Liver (tissue), 8 donors: ENCODE measurements at regions not wholly inside any gene's neighbourhood (a gene's known extent, or its start where the extent isn't known, plus 50 kb on each side); places are given as distances from the start of the nearest gene placed in this dataset.

ENCODE experiments used
- DNase-seq: peaks from one replicate; pipeline ENCODE4 v3.0.0-alpha.2; 2017; ENCODE audit warnings: low spot score
- H3K27ac ChIP-seq, 2 donors: one replicate each; pipeline ENCODE4 v1.7.0; 2013; ENCODE audit warnings: inconsistent platforms in 2 of 2, low read length in 2 of 2, control low read depth in 1 of 2, low read depth in 1 of 2, mild to moderate bottlenecking in 1 of 2
- H3K27me3 ChIP-seq, 4 donors: one replicate each; pipeline versions ENCODE4 v1.6.1 to v1.7.0; 2013; ENCODE audit warnings: low read length in 3 of 4, inconsistent platforms in 1 of 4, mild to moderate bottlenecking in 1 of 4, moderate library complexity in 1 of 4; ENCODE audit not compliant: control insufficient read depth in 4 of 4, insufficient read depth in 4 of 4
- H3K36me3 ChIP-seq, 4 donors: one replicate each; pipeline versions ENCODE4 v1.6.1 to v1.7.0; 2013; ENCODE audit warnings: low read length in 3 of 4, mild to moderate bottlenecking in 3 of 4, low read depth in 1 of 4, moderate library complexity in 1 of 4; ENCODE audit not compliant: control insufficient read depth in 4 of 4, insufficient read depth in 3 of 4
- H3K4me1 ChIP-seq, 4 donors: one replicate each; pipeline versions ENCODE4 v1.6.1 to v1.7.0; 2013; ENCODE audit warnings: low read length in 3 of 4, mild to moderate bottlenecking in 3 of 4, moderate library complexity in 1 of 4; ENCODE audit not compliant: control insufficient read depth in 4 of 4, insufficient read depth in 4 of 4
- H3K4me3 ChIP-seq, 3 donors: one replicate each; pipeline versions ENCODE4 v1.6.1 to v1.7.0; 2013; ENCODE audit warnings: low read length in 3 of 3, control low read depth in 1 of 3, low read depth in 1 of 3, mild to moderate bottlenecking in 1 of 3
- H3K9ac ChIP-seq, 2 donors: one replicate each; pipeline ENCODE4 v1.7.0; 2013; ENCODE audit warnings: low read length in 2 of 2, mild to moderate bottlenecking in 2 of 2, moderate library complexity in 2 of 2, control low read depth in 1 of 2, low read depth in 1 of 2
- H3K9me3 ChIP-seq, 4 donors: one replicate each; pipeline versions ENCODE4 v1.6.1 to v1.7.0; 2013; ENCODE audit warnings: low read length in 3 of 4; ENCODE audit not compliant: control insufficient read depth in 4 of 4
- EGR1 ChIP-seq, 2 donors: IDR thresholded peaks; 2 replicates each; pipeline ENCODE4 v1.6.1; 2016 to 2018; ENCODE audit warnings: antibody characterized with exemption in 2 of 2, low read depth in 2 of 2
- FOXA1 ChIP-seq: IDR thresholded peaks from 2 replicates; pipeline ENCODE4 v1.6.1; 2016; ENCODE audit warnings: antibody characterized with exemption
- FOXA2 ChIP-seq: IDR thresholded peaks from 2 replicates; pipeline ENCODE4 v1.6.1; 2016; ENCODE audit warnings: antibody characterized with exemption
- GABPA ChIP-seq, 2 donors: IDR thresholded peaks in 1 of 2; conservative IDR thresholded peaks in 1 of 2; 2 replicates each; pipeline ENCODE4 v1.6.1; 2016; ENCODE audit warnings: antibody characterized with exemption in 2 of 2, mild to moderate bottlenecking in 1 of 2, moderate library complexity in 1 of 2
- HNF4A ChIP-seq, 2 donors: conservative IDR thresholded peaks; 2 replicates each; pipeline ENCODE4 v1.6.1; 2016; ENCODE audit warnings: antibody characterized with exemption in 2 of 2, mild to moderate bottlenecking in 2 of 2
- HNF4G ChIP-seq: IDR thresholded peaks from 2 replicates; pipeline ENCODE4 v1.6.1; 2016; ENCODE audit warnings: antibody characterized with exemption
- JUND ChIP-seq, 2 donors: IDR thresholded peaks; 2 replicates each; pipeline ENCODE4 v1.6.1; 2016; ENCODE audit warnings: antibody characterized with exemption in 2 of 2
- NR2F2 ChIP-seq: IDR thresholded peaks from 2 replicates; pipeline ENCODE4 v1.6.1; 2016; ENCODE audit warnings: antibody characterized with exemption
- RAD21 ChIP-seq, 2 donors: IDR thresholded peaks; 2 replicates each; pipeline ENCODE4 v1.6.1; 2016; ENCODE audit warnings: antibody characterized with exemption in 2 of 2, mild to moderate bottlenecking in 2 of 2
- RXRA ChIP-seq, 2 donors: IDR thresholded peaks; 2 replicates each; pipeline ENCODE4 v1.6.1; 2017 to 2018; ENCODE audit warnings: antibody characterized with exemption in 2 of 2, mild to moderate bottlenecking in 1 of 2
- SP1 ChIP-seq: IDR thresholded peaks from 2 replicates; pipeline ENCODE4 v1.6.1; 2018; ENCODE audit warnings: antibody characterized with exemption, mild to moderate bottlenecking
- TAF1 ChIP-seq: conservative IDR thresholded peaks from 2 replicates; pipeline ENCODE4 v1.6.1; 2016; ENCODE audit warnings: antibody characterized with exemption, mild to moderate bottlenecking
- WGBS: extraction: QIAGEN DNeasy Blood & Tissue Kit; methylation state at CpG from one replicate; pipeline ENCODE4 v1.1.7; 2013; 5-methylcytosine and 5-hydroxymethylcytosine counted together
- TF ChIP-seq, protein P1 (sequence below): IDR thresholded peaks from 2 replicates; pipeline ENCODE4 v1.6.1; 2016; ENCODE audit warnings: antibody characterized with exemption
- TF ChIP-seq, protein P2 (sequence below): fragments of 150-350 bp; IDR thresholded peaks from 2 replicates; pipeline ENCODE4 v1.5.1; 2017; ENCODE audit warnings: improper control_type of control experiment, low read depth, low read length; ENCODE audit not compliant: missing input control
- TF ChIP-seq, protein P3 (sequence below): IDR thresholded peaks from 2 replicates; pipeline ENCODE4 v1.6.1; 2016; ENCODE audit warnings: antibody characterized with exemption, mild to moderate bottlenecking
- TF ChIP-seq, protein P4 (sequence below): IDR thresholded peaks from 2 replicates; pipeline ENCODE4 v1.6.1; 2016; ENCODE audit warnings: antibody characterized with exemption
- TF ChIP-seq, protein P5 (sequence below): IDR thresholded peaks from 2 replicates; pipeline ENCODE4 v1.6.1; 2016; ENCODE audit warnings: antibody characterized with exemption
- donor health status: healthy.
- donor health status: healthy.
- donor health status: healthy.
- donor health status: healthy.
- donor health status: healthy.

DNA sequence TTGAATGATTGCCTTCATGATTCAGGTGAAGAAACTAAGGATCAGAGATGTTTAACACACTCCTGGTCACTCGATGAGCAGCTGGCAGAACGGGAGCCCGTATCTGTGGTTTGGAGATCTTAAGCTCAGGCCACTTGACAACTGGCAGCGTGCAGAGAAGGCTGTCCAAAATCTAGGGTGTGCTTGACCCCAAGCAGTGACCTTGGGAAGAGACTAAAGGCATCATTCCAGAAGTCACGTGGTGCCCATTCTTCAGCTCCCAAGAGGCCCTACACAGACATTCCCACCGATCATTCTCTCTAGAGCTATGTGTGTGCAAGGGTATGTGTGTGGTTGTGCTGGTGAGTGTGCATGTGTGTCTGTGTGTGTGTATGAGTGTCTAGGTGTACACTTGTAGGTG, 493.8 kb downstream of the TCERG1L start:
- 81% methylated on average over 6 of the region's 6 CpGs for WGBS
- Histone ChIP-seq H3K27me3 (no peaks in the 10 kb centered on the region), H3K9ac (no peak overlapping the region), H3K4me1 (no peaks in the 10 kb centered on the region), H3K9me3 (peaks cover 0 to 3% (median 0%) of the 10 kb centered on the region in 4 donors), H3K36me3 (no peaks in the 10 kb centered on the region), H3K27ac (no peak overlapping the region), H3K4me3 (no peak overlapping the region)
- TF ChIP-seq GABPA (IDR thresholded peaks at IDR 0.05 in 1 of 2, conservative IDR thresholded peaks at IDR 0.05 in 1 of 2) (no peak), RAD21 (IDR thresholded peaks at IDR 0.05) (no peak), TAF1 (no peak), JUND (IDR thresholded peaks at IDR 0.05) (no peak), HNF4G (no peak), FOXA1 (no peak), RXRA (IDR thresholded peaks at IDR 0.05) (no peak), FOXA2 (no peak)
- TF ChIP-seq, protein P1, sequence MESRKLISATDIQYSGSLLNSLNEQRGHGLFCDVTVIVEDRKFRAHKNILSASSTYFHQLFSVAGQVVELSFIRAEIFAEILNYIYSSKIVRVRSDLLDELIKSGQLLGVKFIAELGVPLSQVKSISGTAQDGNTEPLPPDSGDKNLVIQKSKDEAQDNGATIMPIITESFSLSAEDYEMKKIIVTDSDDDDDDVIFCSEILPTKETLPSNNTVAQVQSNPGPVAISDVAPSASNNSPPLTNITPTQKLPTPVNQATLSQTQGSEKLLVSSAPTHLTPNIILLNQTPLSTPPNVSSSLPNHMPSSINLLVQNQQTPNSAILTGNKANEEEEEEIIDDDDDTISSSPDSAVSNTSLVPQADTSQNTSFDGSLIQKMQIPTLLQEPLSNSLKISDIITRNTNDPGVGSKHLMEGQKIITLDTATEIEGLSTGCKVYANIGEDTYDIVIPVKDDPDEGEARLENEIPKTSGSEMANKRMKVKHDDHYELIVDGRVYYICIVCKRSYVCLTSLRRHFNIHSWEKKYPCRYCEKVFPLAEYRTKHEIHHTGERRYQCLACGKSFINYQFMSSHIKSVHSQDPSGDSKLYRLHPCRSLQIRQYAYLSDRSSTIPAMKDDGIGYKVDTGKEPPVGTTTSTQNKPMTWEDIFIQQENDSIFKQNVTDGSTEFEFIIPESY, result no peak
- TF ChIP-seq, protein P2, sequence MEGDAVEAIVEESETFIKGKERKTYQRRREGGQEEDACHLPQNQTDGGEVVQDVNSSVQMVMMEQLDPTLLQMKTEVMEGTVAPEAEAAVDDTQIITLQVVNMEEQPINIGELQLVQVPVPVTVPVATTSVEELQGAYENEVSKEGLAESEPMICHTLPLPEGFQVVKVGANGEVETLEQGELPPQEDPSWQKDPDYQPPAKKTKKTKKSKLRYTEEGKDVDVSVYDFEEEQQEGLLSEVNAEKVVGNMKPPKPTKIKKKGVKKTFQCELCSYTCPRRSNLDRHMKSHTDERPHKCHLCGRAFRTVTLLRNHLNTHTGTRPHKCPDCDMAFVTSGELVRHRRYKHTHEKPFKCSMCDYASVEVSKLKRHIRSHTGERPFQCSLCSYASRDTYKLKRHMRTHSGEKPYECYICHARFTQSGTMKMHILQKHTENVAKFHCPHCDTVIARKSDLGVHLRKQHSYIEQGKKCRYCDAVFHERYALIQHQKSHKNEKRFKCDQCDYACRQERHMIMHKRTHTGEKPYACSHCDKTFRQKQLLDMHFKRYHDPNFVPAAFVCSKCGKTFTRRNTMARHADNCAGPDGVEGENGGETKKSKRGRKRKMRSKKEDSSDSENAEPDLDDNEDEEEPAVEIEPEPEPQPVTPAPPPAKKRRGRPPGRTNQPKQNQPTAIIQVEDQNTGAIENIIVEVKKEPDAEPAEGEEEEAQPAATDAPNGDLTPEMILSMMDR, result no peak
- TF ChIP-seq, protein P3, sequence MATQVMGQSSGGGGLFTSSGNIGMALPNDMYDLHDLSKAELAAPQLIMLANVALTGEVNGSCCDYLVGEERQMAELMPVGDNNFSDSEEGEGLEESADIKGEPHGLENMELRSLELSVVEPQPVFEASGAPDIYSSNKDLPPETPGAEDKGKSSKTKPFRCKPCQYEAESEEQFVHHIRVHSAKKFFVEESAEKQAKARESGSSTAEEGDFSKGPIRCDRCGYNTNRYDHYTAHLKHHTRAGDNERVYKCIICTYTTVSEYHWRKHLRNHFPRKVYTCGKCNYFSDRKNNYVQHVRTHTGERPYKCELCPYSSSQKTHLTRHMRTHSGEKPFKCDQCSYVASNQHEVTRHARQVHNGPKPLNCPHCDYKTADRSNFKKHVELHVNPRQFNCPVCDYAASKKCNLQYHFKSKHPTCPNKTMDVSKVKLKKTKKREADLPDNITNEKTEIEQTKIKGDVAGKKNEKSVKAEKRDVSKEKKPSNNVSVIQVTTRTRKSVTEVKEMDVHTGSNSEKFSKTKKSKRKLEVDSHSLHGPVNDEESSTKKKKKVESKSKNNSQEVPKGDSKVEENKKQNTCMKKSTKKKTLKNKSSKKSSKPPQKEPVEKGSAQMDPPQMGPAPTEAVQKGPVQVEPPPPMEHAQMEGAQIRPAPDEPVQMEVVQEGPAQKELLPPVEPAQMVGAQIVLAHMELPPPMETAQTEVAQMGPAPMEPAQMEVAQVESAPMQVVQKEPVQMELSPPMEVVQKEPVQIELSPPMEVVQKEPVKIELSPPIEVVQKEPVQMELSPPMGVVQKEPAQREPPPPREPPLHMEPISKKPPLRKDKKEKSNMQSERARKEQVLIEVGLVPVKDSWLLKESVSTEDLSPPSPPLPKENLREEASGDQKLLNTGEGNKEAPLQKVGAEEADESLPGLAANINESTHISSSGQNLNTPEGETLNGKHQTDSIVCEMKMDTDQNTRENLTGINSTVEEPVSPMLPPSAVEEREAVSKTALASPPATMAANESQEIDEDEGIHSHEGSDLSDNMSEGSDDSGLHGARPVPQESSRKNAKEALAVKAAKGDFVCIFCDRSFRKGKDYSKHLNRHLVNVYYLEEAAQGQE, result no peak
- DNase-seq, result no peak

DNA sequence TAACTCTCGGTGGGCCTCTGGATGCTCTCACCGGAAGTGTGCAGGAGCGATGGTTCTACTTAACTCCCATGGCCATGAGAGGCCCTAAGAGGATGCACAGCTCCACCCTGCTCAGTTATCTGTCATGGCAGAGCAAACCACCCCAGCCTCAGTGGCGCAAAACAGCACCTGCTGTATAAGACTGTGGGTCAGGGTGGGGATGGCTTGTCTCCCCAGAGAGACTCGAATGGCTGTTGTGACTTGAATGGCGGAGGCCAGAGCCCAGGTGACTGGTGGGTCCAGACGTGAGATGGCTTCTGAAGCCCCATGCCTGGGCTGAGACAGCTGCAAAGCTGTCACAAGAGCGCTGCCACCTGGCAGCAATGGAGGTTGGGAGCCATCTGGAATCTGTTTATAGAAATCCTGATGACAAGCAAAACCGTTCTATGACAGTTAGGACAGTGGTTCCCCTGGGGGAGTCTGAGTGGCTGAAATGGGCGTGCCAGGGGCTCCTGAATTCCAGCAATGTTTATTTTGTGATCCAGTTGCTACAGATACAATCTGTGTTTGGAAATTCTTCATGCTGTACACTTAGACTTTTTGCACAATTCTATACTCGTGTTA, 490.5 kb downstream of the TCERG1L start:
- H3K9ac ChIP-seq, result no peak overlapping the region
- peaks cover 0 to 8% (median 4%) of the 10 kb centered on the region in 4 donors for H3K9me3 ChIP-seq
- H3K4me1 ChIP-seq, result no peaks in the 10 kb centered on the region
- no peak overlapping the region for H3K27ac ChIP-seq
- WGBS, result 72% methylated on average over 11 of the region's 11 CpGs
- H3K36me3 ChIP-seq, result no peaks in the 10 kb centered on the region
- DNase-seq, result no peak
- TF ChIP-seq EGR1 (IDR thresholded peaks at IDR 0.05; ENCODE audit: low read depth in 2 of 2), result no peak
- TF ChIP-seq, protein P2, result no peak
- no peak for TF ChIP-seq JUND (IDR thresholded peaks at IDR 0.05)
- TF ChIP-seq HNF4G, result no peak
- TF ChIP-seq, protein P1, result no peak
- TF ChIP-seq RXRA (IDR thresholded peaks at IDR 0.05), result no peak
- TF ChIP-seq TAF1, result no peak
- no peak for TF ChIP-seq GABPA (IDR thresholded peaks at IDR 0.05 in 1 of 2, conservative IDR thresholded peaks at IDR 0.05 in 1 of 2)
- no peak for TF ChIP-seq NR2F2
- TF ChIP-seq HNF4A (conservative IDR thresholded peaks at IDR 0.05), result no peak
- TF ChIP-seq, protein P4, sequence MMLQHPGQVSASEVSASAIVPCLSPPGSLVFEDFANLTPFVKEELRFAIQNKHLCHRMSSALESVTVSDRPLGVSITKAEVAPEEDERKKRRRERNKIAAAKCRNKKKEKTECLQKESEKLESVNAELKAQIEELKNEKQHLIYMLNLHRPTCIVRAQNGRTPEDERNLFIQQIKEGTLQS, result no peak
- no peak for TF ChIP-seq FOXA2
- TF ChIP-seq, protein P5, sequence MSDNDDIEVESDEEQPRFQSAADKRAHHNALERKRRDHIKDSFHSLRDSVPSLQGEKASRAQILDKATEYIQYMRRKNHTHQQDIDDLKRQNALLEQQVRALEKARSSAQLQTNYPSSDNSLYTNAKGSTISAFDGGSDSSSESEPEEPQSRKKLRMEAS, result no peak
- TF ChIP-seq SP1, result no peak
- H3K4me3 ChIP-seq, result no peak overlapping the region
- H3K27me3 ChIP-seq, result no peaks in the 10 kb centered on the region
